H1 (cell line): ENCODE measurements at regions not wholly inside any gene's neighbourhood (a gene's known extent, or its start where the extent isn't known, plus 50 kb on each side); places are given as distances from the start of the nearest gene placed in this dataset.

Experiments
- NANOG ChIP-seq: IDR thresholded peaks from 2 replicates; pipeline ENCODE4 v1.6.1; 2011; ENCODE audit warnings: low read length, low read depth, mild to moderate bottlenecking, inconsistent platforms; ENCODE audit not compliant: insufficient read depth, poor library complexity, severe bottlenecking
- TF ChIP-seq, protein P1 (sequence below), 3 experiments: IDR thresholded peaks; 1 replicate in 2 of 3; 2 replicates in 1 of 3; pipeline versions ENCODE4 v1.5.1 to v1.6.1; 2011; ENCODE audit warnings: low read length in 3 of 3, mild to moderate bottlenecking in 3 of 3, inconsistent platforms in 2 of 3, low read depth in 1 of 3, moderate library complexity in 1 of 3; ENCODE audit not compliant: insufficient read depth in 1 of 3; ENCODE audit errors: control extremely low read depth in 1 of 3

- no peak for TF ChIP-seq NANOG
- TF ChIP-seq, protein P1, sequence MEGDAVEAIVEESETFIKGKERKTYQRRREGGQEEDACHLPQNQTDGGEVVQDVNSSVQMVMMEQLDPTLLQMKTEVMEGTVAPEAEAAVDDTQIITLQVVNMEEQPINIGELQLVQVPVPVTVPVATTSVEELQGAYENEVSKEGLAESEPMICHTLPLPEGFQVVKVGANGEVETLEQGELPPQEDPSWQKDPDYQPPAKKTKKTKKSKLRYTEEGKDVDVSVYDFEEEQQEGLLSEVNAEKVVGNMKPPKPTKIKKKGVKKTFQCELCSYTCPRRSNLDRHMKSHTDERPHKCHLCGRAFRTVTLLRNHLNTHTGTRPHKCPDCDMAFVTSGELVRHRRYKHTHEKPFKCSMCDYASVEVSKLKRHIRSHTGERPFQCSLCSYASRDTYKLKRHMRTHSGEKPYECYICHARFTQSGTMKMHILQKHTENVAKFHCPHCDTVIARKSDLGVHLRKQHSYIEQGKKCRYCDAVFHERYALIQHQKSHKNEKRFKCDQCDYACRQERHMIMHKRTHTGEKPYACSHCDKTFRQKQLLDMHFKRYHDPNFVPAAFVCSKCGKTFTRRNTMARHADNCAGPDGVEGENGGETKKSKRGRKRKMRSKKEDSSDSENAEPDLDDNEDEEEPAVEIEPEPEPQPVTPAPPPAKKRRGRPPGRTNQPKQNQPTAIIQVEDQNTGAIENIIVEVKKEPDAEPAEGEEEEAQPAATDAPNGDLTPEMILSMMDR (IDR thresholded peaks at IDR 0.05; ENCODE audit: control extremely low read depth in 1 of 3, insufficient read depth in 1 of 3, low read depth in 1 of 3, low read length in 3 of 3), result no peak
- TF ChIP-seq, all 59 proteins: peak for 0
Observed at GRCh38 chr15:27673766-27674445, 425.2 kb downstream of the OCA2 start (continued).
